GM12872 (cell line): ENCODE measurements at regions not wholly inside any gene's neighbourhood (a gene's known extent, or its start where the extent isn't known, plus 50 kb on each side); places are given as distances from the start of the nearest gene placed in this dataset.

ENCODE experiments used
- TF ChIP-seq, protein P1 (sequence below): IDR thresholded peaks from 3 replicates; pipeline ENCODE4 v1.5.1; 2011; ENCODE audit warnings: low read depth, mild to moderate bottlenecking, low read length, moderate library complexity; ENCODE audit not compliant: insufficient read depth

DNA sequence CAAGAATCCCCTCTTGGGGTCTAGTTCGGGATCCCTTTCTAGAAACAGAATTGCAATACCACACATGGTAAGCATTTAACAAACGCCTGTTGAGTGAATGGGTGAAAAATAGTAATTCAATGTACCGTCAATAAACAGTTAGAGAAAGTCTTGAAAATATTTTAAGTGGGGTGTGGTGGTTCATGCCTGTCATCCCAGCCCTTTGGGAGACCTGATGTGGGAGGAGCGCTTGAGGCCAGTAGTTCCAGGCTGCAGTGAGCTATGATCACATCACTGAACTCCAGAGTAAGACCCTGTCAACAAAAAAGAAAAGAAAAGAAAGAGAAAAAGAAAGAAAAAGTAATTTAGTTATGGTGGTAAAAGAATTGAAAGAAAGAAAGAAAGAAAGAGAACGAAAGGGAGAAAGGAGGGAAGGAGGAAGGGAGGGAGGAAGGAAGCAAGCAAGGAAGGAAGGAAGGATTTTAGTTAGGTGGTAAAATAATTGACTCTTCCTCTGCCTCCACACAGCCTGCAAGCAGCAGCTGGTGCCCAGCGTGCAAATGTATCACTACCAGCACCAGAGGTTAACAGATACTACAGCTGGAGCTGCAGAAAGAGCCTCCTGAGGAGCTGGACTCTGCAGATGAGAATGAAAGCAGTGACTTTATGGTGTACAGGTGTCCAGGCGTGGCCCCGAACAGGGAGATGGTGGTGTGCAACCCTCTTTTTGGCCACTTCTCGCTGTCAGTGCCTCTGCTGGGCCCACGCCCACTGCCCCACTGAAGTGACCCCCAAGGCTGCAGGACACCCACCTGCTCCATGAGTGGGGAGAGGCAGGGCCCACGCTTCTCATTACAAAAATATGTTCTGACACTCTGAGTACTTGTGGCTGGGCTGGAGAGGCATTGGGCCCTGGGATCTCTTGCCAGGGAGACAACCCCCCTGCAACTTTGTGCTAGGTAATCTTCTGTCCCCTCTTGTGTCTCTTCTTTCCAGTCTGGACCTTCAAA is 135.4 kb downstream of the BAMBI start:
- TF ChIP-seq, protein P1, sequence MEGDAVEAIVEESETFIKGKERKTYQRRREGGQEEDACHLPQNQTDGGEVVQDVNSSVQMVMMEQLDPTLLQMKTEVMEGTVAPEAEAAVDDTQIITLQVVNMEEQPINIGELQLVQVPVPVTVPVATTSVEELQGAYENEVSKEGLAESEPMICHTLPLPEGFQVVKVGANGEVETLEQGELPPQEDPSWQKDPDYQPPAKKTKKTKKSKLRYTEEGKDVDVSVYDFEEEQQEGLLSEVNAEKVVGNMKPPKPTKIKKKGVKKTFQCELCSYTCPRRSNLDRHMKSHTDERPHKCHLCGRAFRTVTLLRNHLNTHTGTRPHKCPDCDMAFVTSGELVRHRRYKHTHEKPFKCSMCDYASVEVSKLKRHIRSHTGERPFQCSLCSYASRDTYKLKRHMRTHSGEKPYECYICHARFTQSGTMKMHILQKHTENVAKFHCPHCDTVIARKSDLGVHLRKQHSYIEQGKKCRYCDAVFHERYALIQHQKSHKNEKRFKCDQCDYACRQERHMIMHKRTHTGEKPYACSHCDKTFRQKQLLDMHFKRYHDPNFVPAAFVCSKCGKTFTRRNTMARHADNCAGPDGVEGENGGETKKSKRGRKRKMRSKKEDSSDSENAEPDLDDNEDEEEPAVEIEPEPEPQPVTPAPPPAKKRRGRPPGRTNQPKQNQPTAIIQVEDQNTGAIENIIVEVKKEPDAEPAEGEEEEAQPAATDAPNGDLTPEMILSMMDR: no peak

GRCh38 chr10:28815681-28816080 is 138.4 kb downstream of the BAMBI start:
- TF ChIP-seq, protein P1: no peak

DNA sequence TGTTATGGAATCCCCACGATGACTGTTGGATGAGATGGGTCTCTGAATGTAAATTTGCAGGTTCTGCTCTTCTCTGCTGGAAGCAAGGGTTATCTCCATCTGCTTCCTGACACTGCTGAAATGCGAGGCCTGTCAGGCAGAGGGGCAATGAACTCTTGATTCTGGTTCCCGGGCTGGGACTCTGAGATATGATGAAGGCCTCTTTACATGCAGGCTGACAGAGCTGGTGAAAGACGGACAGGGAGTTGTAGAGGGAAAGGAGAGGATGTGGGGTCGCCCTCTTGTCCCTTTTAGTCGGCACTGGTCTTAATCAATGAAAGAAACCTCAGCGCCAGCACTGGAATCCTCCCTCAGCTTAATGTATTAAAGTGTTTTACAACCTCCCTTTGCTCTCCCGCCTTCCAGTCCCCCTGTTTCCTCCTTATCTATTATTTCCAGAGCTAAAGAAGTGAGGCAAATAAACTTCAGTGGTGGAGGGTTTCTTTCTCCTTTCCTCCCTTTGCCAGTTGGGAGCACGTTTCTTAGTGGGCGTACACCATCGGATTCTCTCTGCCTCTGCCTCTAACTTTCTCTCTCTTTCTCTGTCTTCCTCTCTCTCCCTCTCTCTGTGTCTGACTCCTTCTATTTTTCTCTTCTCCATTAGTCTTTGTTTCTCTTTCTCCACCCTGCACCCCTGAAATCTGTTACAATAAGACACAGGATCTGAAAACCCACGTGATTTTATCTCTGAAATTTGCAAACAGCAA is 145.6 kb downstream of the BAMBI start:
- TF ChIP-seq, protein P1: no peak

- TF ChIP-seq, protein P1: no peak
Observed at GRCh38 chr10:28823501-28824075, 146.3 kb downstream of the BAMBI start.

- TF ChIP-seq, protein P1: no peak
Observed at GRCh38 chr10:28833313-28833712, 156.0 kb downstream of the BAMBI start.

DNA sequence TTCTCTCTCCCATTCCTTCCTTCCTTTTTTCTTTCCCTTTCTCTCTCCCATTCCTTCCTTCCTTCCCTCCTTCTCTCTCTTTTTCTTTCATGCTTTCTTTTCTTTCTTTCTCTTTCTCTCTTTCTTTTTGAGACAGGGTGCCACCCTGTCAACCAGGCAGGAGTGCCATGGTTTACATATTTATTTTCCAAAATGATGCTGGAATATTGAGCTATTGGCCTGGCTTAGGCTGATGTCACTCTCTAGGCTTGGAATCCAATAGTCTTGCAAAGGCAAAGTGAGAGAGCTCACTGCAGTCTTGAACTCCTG is 159.1 kb downstream of the BAMBI start:
- TF ChIP-seq, protein P1: no peak
